SW 1271 (cell line): ENCODE measurements at regions not wholly inside any gene's neighbourhood (a gene's known extent, or its start where the extent isn't known, plus 50 kb on each side); places are given as distances from the start of the nearest gene placed in this dataset.

Experiments used
- DNase-seq, 2 experiments: peaks; one replicate each; lab custom pipeline; 2025; lab: John Stamatoyannopoulos, UW

- DNase-seq = no peak
Observed at GRCh38 chr4:137676357-137676998, 144.2 kb upstream of the PCDH18 start.

GRCh38 chr4:137674066-137674465 lies 141.8 kb upstream of the PCDH18 start:
- DNase-seq = no peak

GRCh38 chr4:137668885-137669545 lies 136.7 kb upstream of the PCDH18 start:
- no peak for DNase-seq

DNA sequence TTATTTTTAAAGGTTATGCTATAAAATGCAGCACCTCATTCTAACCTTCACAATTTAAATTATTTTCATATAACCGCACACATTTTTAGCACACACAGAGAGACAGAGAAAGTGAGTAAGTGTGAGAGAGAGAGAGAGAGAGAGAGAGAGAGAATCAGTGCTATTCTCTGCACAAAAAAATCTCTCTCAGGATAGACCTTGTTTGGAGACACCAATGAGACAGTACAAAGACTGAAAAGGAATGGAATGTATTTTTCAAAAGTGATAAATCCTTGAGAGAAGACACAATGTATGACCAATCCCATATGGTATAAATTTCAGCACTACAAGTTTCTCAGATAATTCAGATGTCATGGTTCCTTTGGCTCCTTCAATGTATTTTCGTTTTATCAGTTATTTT lies 132.1 kb upstream of the PCDH18 start:
- no peak for DNase-seq

GRCh38 chr4:137664046-137664387 lies 131.7 kb upstream of the PCDH18 start:
- DNase-seq = no peak

DNA sequence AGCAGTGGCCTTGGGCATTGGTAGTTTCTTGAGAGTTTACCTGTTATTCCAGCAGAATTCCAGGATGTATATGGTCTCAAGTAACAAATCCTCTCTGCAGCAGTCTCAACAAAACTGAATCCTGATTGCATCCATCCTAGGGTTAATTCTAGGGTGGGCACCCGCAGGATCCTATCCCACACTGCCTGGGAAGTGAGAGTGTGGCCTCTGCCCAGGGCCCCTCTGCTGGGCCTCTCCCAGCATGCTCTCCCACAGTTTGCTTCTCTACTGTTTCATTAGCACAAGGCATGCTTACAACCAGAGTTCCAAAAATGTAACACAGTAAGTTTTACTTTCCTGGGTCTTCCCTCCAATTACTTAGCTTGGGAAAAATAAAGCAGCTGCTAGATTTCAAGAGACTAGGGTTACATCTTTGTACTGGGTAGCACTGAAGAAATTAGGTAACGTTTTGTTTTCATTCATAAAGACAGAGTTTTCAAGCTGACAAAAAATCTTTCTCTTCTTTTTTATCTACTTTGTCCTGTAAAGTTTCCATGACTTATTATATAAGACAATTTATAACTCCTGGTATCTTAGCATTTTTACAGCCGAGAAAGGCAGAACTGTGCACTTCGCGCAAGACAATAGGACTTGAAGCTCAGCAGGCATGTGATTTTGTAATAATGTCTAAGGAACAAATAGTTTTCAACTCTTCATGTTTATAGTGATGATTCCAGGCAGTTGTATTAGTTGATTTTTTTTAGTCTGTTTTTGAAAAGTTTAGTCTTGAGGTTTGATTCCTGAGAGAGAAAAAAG lies 131.2 kb upstream of the PCDH18 start:
- DNase-seq = no peak

- no peak for DNase-seq
Observed at GRCh38 chr4:137661693-137662092, 129.4 kb upstream of the PCDH18 start.

DNA sequence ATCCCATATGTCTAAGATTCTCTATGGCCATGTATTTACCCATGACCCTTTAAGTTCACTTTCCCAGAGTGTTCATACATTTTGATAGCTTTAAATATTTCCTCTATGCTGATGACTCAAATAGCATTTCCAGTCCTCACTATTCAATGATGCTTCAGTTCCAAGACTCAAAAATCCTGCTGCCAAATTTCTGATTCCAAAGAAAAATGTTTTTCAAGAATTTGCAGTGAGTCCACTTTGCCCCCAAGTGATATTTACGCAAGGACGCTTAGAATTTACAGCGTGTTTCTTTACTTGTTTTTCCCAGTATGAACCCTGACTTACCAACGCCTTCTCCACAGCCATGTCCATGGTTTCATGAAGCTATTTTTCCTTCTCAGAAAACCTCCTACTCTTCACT lies 127.9 kb upstream of the PCDH18 start:
- DNase-seq = no peak

- DNase-seq = no peak
Observed at GRCh38 chr4:137659431-137659830, 127.1 kb upstream of the PCDH18 start.

DNA sequence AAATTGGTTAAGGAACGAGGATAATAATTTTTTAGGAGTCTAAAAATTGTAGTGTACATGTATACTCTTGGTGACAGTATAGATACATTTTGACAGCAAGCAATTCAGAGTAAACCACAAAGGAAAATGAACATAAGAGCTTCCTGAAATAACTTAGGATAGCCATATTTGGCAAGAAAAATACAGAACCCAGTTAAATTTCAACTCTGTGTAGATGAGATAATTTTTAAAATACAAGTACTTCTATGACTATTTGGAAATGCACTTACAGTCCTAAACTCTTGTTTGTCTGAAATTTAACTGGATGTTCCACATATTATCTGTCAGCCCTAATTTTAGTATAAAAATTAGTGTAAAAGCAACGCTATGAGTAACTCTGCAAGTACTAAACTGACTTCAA lies 124.4 kb upstream of the PCDH18 start:
- no peak for DNase-seq

GRCh38 chr4:137655302-137655701 lies 123.0 kb upstream of the PCDH18 start:
- DNase-seq = no peak

- no peak for DNase-seq
Observed at GRCh38 chr4:137651128-137651527, 118.8 kb upstream of the PCDH18 start.

- DNase-seq = no peak
Observed at GRCh38 chr4:137649711-137650450, 117.6 kb upstream of the PCDH18 start.

DNA sequence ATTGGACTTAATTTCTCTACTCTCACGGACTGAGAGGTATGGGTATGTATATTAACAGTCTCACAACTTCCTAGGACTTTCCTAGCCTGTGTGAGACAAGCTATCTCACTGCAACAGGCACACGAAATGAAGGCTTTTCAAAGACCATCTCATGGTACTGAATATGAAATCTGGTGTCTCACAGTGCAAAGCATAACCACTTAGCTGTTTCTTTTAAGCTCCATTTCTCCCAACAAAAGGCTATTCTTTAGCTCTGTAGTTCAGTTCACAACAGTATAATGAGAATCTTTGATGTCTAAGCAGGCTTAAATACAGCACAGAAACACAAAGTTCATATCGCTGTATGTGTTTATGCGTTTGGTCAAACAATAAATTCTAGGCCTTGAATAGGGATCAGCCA lies 116.2 kb upstream of the PCDH18 start:
- no peak for DNase-seq

DNA sequence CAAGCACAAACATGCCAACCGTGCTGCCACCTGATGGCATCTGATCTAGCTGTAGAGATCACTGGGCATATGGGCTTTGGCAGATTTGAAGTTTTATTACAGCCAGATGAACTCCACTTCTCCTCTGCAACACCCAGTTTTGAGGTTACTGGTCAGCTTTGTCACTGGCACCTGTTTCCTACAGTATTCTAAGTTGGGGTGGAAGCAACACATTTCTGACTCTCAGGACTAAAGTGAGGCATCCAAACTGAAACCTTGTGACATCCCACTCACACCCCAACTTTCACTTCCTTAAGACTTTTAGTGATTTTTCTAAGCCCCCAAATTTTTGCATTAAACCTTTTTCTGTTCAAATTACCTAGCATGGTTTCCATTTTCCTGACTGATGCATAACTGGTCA lies 115.1 kb upstream of the PCDH18 start:
- DNase-seq = no peak

DNA sequence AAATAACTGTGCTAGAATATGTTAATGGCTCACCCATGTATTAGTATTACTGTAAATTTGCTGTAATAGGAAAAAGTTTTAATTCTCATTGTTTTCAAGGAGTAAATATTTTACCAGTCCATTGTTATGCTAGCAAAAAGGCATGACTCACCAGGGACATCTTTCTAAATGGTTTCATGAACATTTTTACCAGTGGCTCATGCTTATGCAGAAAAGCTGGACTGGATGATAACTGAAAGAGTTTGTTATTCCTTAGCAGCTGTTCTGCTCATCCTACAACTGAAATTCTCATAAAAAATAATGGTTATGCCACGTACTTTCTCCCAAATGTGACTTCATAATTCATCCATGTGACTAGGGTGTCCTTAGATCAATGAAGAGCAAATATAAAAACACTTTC lies 111.9 kb upstream of the PCDH18 start:
- DNase-seq = no peak

DNA sequence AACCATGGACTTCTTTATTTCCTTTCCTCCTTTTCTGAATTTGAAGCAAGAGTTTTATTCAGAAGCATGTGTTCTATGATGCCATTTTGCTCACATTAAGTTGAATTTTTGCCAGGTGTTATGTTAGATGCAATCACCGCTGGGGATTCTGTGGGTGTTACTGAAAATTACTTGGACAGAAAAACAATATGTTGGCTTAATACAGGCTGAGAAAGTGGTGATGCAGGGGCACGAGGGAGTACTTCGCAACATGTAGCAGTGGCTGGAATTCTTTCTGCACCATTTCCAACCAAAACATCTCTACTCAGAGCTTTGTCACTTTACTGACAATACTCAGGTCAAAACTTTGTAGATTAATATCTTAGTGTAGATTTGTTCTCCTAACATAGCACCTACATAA lies 109.2 kb upstream of the PCDH18 start:
- DNase-seq = no peak

DNA sequence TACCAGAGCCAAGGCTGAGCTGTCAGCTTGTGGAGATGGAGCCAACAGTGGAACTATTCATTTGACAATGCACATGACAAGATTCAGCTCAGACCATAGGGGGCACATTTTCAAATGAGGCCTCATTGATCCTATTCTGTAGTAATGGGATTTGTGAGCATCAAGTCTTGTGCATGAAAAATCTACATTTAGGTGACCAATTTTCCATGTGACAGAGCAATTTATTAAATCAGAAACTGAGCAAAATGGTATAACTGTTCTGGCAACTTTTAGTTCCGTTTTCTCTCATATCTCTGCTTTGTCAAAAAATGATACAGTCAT lies 108.5 kb upstream of the PCDH18 start:
- DNase-seq = no peak

GRCh38 chr4:137640156-137640837 lies 108.0 kb upstream of the PCDH18 start:
- no peak for DNase-seq

GRCh38 chr4:137638934-137639333 lies 106.6 kb upstream of the PCDH18 start:
- no peak for DNase-seq

- no peak for DNase-seq
Observed at GRCh38 chr4:137635601-137636000, 103.3 kb upstream of the PCDH18 start.

DNA sequence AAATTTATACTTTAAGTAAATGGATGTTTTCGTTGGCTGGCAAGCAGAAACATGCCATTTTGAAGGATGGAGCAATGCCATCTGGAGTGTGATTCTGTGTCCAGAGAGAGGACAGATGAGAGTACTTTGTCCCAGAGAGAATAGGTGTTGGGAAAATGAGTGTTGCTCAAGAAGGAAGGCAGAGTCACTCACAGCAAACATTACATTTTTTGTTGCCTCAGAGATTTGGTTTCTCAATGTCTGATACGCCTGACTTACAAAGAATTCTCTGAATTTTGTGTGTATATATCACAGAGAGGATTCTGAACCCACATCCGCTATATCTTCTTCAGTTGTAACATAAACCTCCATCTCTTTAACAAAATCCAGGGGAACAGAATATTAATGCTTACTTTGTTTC lies 102.8 kb upstream of the PCDH18 start:
- DNase-seq = no peak
